NCI-H1436 (cell line): ENCODE measurements at regions not wholly inside any gene's neighbourhood (a gene's known extent, or its start where the extent isn't known, plus 50 kb on each side); places are given as distances from the start of the nearest gene placed in this dataset.
A peak's percentile ranks its signal among the peaks of the same experiment; 100 is the strongest.

Experiments
- DNase-seq: peaks from one replicate; lab custom pipeline; 2025; lab: John Stamatoyannopoulos, UW

DNA sequence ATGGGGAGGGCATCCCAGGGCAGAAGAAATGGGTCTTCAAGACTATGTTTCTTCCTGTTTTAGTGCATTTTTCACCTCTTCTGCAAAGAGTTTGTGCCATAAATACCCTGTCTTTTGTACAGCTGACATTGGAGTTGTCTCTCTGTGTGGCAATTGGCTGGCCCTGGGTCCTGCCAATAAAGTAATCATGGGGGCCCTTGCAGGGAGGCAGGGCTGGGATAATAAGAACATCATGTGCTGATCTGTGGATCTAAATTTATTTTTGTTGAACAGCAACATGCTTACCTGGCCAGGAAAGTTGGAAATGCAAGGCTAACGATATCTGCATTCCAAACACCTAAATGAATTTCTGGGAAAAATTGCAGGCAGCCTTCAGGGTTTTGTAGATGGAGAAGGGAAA is 174.6 kb upstream of the GATB start:
- DNase-seq = no peak

DNA sequence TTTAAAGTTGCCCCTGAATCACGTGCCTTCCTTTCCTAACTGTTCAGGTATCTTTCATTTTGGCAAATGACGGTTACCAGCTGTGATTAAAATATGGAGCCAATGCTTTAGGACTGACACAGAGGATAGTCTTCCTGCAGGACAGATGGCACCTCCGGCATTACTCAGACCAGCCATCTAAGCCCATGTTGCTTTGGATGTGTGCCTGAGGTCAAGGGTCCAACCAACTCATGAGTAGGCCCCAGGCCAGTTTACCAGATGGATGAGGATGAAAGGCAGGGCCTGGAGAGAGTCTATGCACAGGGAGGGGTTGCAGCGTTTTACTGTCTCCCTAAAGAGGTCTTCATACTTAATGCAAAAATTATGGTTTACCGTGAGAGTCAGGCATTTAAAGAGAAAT is 174.0 kb upstream of the GATB start:
- no peak for DNase-seq

DNA sequence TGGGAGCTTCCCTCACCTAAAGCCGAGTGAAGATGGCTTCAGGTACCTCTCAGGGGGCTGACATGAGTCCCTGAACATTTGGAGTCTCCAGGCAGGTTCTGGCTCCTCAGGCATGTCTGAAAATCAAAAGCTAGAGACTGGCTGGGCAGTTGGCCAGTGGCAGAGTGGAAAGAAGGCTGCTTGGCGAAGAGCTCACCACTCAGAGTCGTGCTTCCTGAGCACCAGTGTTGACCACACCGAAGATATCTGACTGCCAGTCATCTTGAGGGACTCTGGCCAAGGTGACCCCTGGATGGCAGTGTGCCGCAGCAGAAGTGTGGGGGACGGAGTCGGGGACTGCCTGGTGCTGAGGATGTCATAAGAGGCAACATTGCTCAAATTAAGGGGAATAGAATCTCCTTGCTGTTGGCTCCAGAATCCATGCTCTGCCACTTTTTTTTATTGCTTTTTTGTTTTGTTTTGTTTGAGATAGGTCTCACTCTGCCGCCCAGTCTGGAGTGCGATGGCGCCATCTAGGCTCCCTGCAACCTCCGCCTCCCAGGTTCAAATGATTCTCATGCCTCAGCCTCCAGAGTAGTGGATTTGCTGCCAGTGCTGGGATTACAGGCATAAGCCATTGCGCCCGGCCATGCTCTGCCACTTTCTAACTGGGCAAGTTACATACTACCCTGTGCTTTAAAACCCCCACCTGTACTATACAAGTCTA is 172.5 kb upstream of the GATB start:
- DNase-seq = no peak

DNA sequence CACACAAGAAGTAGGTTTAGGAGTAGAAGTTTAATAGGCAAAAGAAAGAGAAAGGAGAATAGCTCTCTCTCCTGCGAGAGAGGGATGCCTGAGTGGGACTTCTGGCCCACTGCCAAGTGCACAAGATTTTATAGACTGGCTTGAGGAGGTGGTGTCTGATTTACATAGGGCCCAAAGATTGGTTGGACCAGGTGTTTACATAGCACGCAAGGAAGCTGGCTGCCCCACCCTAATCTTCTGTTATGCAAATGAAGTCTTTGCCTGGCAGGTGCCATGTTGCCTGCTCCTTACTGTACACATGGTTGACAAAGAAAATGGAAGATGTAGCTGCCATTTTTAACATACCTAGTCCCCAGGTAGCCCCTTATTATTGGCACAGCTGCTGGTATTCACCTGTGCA is 170.8 kb upstream of the GATB start:
- peak; percentile 63 for DNase-seq

DNA sequence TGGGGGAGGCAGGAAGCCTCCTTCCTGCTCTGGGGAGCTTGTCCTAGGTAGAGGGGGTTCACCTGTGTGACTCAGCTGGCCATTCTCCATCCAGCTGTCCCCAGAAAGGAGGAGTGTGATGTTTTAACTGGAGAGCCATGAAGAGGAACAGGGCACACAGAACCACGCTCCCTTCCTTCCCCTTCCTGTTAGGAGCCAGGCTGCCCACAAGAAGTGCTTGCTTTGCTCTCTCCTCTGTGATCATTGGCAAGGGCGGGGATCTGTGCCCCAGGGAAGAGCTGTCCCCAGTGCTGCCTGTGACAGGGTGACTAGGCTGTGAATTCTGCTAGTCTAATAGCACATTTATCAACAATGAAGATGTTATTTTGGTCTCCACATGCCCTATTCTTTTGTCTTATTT is 169.6 kb upstream of the GATB start:
- DNase-seq = no peak

DNA sequence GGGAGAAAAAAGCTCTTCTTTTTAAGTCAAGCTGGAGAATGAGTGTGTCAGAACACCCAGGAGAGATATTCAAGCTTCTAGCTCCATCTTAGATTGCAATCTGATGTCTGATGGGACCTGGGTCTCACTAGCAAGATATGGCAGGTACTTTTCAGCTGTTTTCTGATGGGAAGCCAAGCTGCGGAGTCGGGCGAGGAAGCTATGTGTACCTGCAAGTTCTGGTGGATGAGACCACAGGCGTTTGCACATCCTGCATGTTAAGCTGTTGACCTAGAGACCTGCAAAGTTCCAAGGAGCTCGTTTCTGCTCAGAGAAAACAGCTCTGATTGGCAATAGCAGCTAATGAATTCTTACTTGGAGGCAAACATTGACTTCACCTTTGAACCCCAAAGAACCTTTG is 167.3 kb upstream of the GATB start:
- no peak for DNase-seq

DNA sequence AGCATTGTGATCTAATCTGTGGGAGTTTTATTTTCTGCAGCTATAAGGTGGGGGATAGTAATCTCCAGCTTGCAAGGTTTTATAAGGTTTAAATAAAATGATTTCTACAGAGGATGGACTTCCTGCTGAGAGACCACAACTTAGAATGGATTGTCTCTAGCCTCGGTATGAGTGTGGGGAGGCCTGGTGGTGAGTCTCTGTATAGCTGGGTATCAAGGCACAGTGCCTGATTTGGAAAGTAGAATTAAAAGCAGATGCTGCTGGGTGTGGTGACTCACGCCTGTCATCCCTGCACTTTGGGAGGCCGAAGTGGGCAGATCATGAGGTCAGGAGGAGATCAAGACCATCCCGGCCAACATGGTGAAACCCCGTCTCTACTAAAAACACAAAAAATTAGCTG is 162.0 kb upstream of the GATB start:
- DNase-seq = no peak

DNA sequence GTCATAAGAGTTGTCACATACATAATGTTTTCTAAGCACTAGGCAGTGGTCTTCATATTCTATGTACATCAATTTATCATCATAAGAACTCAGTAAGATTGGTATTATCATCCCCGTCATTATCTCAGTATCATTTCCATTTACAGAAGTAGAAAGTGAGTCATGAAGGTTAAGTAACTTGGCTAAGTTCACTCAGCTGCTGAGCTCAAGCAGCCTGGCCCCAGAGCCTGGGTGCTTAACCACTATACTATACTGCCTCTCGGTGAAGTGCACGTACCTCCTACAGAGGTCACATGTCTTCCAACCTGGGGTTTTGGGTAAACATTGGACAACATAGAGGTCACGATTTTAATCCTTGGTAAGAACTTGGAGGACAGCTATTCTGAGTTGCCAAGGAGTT is 161.5 kb upstream of the GATB start:
- DNase-seq = no peak

DNA sequence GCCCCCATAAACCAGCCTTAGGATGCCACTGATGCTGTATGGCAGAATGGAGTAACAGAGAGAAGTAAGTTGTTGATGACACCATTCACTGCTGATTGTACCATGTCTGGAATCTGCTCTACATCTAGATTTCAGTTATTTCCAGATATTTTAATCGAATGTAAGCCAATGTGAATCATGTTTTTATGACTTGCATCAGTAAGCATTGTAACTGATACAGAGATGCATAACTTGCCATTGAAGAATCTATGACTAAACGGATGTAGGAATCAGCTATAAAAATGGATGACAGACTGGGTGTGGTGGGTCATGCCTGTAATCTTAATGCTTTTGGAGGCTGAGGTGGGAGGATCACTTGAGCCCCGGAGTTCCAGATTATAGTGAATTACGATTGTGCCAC is 161.0 kb upstream of the GATB start:
- DNase-seq = no peak

DNA sequence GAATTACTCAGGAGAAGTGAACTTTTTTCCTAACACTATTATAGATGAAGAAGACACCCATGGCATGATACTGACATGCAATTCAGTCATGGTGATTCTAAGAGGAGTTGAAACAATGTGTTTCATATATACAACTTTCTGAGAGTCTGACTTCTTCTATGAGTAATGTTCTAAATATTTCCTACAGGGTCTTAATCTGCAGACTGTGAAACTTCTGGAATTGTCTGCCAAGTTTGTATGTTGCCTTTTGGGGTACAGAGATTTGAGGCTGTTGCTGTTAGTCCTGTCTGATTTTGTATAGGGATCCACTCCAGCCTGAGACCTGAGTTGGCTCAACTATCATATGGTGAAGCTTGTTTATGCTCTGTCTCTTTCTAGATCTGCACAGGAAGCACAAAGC is 160.6 kb upstream of the GATB start:
- no peak for DNase-seq

DNA sequence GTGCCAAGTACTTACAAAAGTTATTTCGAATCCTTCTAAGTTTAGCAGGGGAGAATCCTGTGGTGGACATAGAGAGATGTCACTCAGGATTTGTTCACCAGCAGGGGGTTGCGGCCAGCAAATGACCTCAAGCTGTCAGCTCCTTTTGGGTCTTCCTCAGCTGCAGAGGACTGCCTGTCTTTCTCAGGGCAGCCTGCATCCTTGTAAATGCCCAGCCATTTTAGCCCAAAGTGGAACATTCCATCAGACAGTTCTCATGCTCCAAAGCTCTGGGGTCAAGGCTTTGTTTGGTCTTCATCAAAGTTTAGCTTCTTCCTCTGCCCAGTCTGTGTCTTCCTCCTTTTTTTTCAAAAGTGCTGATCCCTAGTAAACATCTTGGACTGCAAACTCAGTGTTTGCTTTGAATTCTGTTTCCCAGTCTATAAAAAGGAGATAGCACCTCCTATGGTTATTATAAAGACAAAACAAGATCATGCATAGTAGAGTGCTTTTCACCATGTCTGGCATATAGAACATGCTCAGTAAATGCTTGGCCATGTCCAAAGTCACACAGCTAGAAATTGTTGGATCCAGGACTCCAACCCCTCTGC is 156.4 kb upstream of the GATB start:
- DNase-seq = no peak

DNA sequence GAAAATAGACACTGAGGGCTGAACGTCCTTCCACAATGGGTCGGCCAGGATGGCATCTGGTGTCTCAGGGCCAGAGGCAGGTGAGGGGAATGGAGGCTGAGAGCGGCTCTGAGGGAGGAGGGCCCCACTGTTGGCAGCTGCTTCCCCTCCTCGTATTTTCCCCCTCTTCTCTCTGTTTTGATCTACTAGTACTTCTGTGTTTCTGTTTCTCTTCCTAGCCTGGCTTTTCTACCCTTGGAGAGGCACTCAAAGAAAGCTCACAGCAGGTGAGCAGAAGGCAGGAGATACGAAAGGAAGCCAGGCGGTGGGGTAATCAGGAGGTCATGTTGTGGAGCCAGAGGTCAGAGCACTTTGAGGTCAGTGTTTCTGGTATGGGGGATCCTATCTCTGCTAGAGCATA is 151.8 kb upstream of the GATB start:
- no peak for DNase-seq

DNA sequence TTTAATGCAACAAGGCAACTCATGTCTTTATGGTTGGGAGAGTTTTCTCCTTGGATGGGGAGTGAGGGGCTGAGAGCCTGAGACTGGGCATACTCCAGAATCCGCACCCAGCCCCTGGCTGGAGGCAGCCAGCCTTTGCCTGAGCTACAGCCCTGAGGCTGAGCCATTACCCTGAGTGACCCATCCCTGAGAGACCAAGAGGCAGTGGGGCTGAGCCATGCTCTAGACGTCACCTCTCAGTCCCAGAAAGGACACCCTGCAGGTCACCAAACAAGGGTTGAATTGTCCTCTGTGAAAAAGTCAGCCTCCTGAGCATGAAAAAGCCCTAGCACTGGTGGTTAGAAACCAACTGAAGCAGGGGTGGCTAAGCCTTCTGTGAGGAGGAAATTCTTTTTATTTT is 151.2 kb upstream of the GATB start:
- no peak for DNase-seq

DNA sequence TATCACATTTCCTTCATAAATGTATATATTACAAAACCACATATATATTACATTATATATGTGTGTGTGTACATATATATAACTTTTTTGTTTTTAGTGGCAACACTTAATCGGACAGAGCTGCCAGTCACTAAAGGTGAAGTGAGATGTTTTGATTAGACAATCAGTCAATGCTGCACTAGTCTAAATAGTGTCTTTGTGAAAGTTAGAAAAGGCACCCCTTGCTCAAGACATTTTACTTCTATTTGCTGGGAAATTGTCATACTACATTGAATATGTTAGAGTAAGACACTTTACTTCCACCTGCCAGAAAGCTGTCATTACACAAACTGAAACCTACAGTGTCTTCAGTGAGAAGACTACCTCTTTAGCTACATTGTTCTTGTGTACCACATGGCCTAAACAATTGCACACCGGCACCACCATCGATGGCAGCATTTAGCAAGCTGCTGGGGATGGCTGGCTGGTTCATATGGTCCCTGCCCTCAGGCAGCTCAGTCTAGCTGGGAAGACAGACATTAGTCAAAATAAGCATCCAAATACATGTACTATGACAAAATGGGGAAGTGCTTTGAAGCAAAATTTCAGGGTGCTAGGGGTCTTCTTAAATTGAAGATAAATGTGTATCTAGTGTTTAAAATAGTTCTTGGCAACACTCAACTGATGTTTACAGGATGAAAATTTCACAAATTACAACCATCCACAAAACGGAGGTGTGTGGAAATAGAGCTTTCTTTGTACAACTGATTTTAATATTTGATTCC is 148.1 kb upstream of the GATB start:
- DNase-seq = no peak

DNA sequence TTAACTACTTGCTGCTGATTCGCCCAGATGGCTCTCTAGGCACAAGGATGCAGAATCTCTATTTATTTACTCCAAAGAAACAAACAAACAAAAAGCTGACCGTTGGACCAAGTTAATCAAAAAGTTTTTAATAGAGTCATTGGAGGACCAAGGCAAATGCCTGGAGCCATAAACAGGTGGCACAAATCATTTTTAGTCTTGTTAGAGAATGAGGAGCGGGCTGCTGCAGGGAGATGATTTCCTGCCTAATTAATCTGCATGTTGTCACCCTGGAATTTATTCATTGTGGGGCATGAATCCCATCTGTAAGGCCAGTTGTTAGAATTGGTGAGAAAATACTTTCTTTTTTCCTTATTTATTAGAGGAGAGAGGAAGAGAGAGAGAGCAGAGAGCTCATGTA is 147.4 kb upstream of the GATB start:
- DNase-seq = no peak

DNA sequence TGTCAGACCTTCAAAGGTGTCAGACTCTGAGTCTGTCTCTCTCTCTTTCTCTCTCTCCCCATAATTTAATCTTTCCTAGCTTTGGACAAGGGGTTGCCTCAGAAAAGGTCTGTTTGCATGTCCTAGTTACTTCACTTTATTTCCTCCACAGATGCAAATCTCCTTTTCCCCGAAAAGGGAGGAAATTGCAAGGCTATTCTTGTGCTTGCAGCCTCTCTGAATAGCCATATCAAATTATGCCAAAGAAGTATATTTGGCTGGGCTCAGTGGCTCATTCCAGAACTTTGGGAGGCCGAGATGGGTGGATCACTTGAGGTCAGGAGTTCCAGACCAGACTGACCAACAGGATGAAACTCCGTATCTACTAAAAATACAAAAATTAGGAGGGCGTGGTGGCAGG is 145.6 kb upstream of the GATB start:
- no peak for DNase-seq

DNA sequence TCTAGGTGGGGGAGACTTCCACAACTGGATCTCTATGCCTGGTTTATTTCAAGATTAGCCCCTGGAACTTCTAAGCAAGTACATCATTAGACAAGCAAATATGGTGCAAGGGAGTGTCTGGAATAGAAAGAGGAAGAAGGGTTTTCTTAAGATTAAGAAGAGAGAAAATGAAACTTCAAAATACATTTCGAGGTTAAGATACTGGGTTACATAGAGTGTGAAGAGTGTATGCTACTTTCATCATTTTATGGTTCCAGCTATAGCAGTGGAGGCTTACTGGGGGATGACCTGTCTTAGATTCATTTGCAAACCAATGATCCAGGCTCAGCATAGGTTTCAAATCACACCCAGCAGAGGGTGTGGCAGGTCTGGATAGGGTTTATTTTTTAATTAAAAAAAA is 144.4 kb upstream of the GATB start:
- DNase-seq = no peak

DNA sequence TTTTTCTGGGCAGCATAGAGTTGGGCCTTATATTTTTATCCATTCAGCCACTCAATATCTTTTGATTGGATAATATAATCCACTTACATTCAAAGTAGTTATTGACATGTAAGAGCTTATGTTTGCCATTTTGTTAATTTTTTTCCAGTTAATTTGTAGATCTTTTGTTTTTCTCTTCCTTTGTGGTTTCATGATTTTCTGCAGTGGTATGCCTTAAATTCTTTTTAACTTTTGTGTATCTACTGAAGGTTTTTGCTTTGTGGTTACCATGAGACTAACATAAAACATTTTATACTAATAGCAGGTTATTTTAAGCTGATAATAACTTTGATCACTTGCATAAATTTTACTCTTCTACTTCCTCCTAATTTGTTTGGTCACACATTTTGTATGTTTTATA is 140.8 kb upstream of the GATB start:
- DNase-seq = no peak

DNA sequence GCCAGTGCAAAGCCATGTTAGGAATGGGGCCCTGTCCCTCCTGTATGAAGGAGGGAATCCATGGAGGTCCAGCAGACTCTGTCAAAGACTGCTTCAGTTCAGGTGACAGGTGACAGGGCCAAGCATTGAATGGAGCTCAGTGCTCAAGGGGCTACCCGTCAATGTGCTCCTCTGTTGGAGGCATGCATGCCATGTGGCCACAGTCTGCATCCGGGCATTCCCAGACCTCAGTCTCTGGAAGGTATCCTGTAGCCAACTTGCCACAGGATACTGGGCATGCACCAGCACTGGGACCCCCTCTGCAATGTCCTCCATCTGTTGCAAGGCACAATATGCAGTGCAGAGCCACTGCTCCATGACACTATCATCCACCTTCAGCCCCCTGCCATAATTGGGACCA is 136.1 kb upstream of the GATB start:
- DNase-seq = no peak

DNA sequence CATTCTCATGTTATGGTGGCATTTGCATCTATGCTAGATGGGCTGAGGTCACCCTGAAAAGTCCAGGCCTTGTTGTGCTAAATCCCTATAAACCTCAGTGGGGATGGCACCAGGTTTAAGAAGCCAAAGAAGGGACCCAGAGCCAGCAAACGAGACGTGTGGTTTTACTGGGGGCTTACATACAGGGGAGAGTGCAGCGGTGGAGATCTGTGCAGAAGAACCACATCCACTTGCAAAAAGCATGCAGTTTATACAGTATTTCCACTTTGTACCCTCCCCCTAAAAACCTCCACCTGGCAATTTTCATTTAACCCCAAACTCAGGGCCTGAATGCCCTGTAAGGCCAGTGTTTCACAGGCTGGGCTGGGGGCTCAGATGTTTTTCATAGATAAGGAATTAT is 134.9 kb upstream of the GATB start:
- no peak for DNase-seq

DNA sequence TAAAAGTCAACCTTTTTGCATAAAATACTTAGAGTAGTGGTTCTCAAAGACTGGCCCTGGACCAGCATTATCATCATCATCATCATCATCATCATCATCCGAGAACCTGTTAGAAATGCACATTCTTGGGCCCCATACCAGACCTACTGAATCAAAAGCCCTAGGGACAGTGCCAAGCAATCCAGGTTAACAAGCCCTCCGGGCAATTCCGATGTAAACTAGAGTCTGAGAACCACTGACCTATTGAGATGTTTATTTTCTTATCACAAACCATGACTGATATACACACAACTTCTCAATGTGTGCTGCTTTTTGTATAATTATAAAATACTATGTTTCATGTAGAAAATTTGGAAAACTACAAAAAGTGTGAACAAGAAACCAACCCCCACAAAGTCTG is 133.4 kb upstream of the GATB start:
- no peak for DNase-seq

DNA sequence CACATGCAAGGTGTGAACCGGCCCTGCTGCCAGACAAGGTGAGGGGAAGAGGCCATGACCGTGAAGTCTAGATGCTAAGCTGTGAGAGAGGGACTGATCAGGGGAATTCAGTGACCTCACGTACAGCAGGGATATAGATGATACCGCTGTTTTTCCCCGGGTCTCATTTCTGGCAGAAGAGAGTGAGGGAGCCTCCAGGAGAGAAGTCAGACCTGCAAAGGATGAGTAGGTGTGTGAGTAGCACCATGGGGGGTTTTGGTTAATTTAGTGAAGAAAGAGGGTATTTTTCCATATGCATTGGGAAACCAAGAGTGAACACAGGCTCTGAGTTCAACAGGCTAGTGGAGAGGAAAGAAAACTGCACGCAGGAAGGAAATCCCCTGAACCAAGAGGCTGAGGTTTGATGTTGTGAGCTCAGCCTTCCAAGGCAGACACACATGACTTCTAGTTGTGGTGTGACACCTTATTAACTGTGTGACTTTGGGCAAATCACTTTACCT is 127.6 kb upstream of the GATB start:
- DNase-seq = no peak

DNA sequence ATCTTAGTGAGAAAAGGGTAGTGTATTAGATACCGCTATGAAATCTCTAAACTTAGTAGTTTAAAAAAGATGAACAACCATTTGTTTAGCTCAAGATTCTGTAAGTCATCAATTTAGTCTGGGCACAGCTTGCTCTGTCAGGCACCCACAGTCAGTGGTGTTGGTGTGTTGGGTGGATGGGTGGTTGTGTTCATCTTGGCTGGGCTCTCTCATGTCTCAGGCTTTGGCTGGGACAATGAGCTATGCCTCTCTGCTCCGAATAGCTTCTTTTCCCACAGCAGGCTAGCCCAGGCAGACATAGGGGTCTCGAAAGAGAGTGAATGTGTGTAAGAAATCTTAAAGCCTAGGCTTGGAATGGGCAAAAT is 127.0 kb upstream of the GATB start:
- no peak for DNase-seq
